Motor neuron (in vitro differentiated cells): ENCODE measurements at regions not wholly inside any gene's neighbourhood (a gene's known extent, or its start where the extent isn't known, plus 50 kb on each side); places are given as distances from the start of the nearest gene placed in this dataset.

Experiments
- ATAC-seq, 8 experiments: fragments of 200-7000 bp; cut with Tn5 transposase; replicated peaks in 6 of 8; 2 replicates each; pipeline ENCODE4 v1.8.0; 2021; ENCODE audit warnings: mild to moderate bottlenecking in 8 of 8, moderate library complexity in 8 of 8
- H3K27ac ChIP-seq, 2 donors: fragments of 250-450 bp; sonication (Bioruptor Pico); 2 replicates each; pipeline ENCODE4 v1.9.0; 2021; ENCODE audit warnings: antibody characterized with exemption in 2 of 2, mild to moderate bottlenecking in 2 of 2, moderate library complexity in 1 of 2
- H3K4me1 ChIP-seq, 2 donors: fragments of 250-450 bp; sonication (Bioruptor Pico); replicated peaks in 1 of 2; 2 replicates each; pipeline ENCODE4 v1.6.1; 2021; ENCODE audit warnings: antibody characterized with exemption in 2 of 2, mild to moderate bottlenecking in 2 of 2, moderate library complexity in 1 of 2
- H3K4me3 ChIP-seq, 5 donors: fragments of 250-450 bp; sonication (Bioruptor Pico); 2 replicates each; pipeline ENCODE4 v1.9.0; 2021; ENCODE audit warnings: antibody characterized with exemption in 5 of 5, mild to moderate bottlenecking in 5 of 5, moderate library complexity in 4 of 5
- WGBS, 10 experiments: fragments of 450-650 bp; shearing (Covaris generic); methylation state at CpG; one replicate each; pipeline ENCODE4 v1.0.0; 2022; 5-methylcytosine and 5-hydroxymethylcytosine counted together
- in situ Hi-C, 9 experiments: fragments of 400-800 bp; cut with MboI; loops; one replicate each; pipeline ENCODE4 v1.15.0; 2021; ENCODE audit warnings: low sequenced_read_pairs in 9 of 9, low pct_unique_long_range_greater_than_20kb in 2 of 9; ENCODE audit not compliant: unreplicated experiment in 9 of 9

DNA sequence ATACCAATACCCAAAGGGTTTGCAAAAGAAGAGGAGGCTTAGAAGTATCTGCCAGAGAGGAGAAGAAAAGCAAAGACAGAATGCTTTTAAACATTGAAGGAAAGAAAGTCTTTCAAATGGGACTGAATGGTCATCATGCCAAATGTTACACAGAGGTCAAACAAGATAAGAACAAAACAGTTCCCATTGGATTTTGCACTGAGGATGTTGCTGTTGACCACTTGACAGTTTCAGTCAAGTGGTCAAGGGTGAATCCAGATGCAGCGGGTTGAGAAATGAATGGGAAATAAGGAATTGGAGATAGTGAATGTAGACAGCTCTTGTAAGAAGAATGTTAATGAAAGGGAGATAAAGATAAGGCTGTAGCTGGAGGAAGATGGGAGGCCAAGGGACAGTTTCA, 64.8 kb upstream of the FGG start:
- H3K4me1 ChIP-seq = no peaks in the 10 kb centered on the region
- no peak for ATAC-seq
- in situ Hi-C loops = no loop called here
- no peak overlapping the region for H3K27ac ChIP-seq
- H3K4me3 ChIP-seq = no peak overlapping the region
- 40 to 100% (median 92%) methylated on average over 1 of the region's 1 CpG; no CpG with 5 or more reads in 1 of the 10 experiments for WGBS, 10 experiments

DNA sequence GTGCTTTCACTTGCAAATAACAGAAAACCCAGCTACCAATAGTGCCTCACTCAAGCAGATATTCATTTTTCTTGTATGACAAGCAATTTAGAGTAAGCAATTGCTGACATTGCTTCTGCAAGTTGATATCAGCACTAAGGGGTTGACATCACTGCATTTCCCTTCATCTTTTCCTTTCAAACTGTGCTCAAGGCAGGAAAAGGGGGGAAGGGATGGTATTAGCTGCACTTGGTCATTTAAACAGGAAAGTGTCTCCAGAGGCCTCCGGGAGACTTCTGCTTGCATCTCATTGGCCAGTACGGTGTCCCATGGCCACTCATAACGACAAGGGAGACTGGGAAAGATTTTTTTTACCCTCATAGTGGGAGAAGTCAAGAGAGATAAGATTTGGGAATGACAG, 65.5 kb upstream of the FGG start:
- peak in 4 of 8 experiments; percentile 30 to 88 (median 68) for ATAC-seq
- Histone ChIP-seq H3K4me3 (no peak overlapping the region), H3K4me1 (no peaks in the 10 kb centered on the region), H3K27ac (no peak overlapping the region)
- in situ Hi-C loops = no loop called here
- 3 to 97% (median 50%) methylated on average over 1 to 3 of the region's 3 CpGs; no CpG with 5 or more reads in 5 of the 10 experiments for WGBS, 10 experiments

DNA sequence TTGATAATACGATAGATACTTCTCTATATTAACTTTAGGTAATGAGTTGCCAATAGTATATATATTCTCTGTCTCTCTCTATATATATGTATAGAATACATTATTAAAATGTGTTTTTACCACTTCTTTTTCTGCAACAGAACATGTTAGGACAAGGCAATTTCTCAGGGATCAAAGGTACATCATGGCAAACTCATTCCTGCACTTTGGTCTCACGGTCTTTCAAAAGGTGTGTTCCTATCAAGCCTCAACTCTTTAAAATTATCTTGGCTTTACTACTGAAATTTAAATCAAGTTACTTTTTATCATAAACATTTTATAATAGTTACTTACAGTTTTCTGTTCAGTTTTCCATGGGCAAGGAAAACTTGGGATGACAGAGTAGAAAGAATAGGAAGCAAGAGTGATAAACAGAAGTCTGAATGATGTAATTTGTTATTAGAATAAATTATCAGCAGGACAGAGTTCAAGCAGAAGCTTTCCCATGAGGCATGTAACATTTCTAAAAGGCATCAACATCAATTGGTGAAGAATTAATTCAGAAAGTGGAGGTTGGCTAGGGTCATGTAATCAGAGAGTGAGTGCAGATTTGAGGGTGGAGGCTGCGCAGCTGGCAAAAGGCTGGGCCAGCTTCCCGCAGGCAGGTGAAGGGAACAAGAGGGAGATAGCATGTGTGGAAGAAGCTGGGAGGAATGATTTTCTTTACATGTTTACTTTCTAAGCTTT, 59.7 kb upstream of the LRAT start:
- in situ Hi-C loops = no loop called here
- WGBS, 10 experiments = 40 to 100% (median 83%) methylated on average over 2 to 4 of the region's 4 CpGs
- ATAC-seq = peak in 3 of 8 experiments; percentile 14 to 37 (median 21)
- no peak overlapping the region for H3K4me3 ChIP-seq
- no peak overlapping the region for H3K27ac ChIP-seq
- peaks cover 0 to 6% of the 10 kb centered on the region in 2 donors for H3K4me1 ChIP-seq

DNA sequence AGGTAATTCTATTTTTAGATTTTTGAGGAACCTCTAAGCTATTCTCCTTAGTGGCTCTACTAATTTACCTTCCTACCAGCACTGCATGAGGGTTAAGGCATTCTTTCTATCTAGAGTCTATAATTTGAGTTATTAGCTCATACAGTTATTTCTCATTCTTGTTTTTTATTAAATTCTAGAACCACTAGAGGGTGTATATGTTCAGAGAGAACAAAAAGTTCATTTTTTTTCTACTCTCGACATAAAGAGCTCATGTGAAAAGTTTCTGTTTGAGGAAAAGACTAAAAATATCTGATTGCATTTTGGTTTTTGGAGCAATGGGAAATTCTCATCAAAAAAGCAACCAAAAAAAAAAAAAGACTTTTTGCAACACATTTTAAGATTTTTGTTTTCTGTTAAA, 57.0 kb upstream of the LRAT start:
- in situ Hi-C loops = no loop called here
- Histone ChIP-seq H3K27ac (no peak overlapping the region), H3K4me3 (no peak overlapping the region), H3K4me1 (peaks cover 3 to 12% of the 10 kb centered on the region in 2 donors)
- 0 to 100% (median 60%) methylated on average over 1 of the region's 1 CpG for WGBS, 10 experiments
- no peak for ATAC-seq

DNA sequence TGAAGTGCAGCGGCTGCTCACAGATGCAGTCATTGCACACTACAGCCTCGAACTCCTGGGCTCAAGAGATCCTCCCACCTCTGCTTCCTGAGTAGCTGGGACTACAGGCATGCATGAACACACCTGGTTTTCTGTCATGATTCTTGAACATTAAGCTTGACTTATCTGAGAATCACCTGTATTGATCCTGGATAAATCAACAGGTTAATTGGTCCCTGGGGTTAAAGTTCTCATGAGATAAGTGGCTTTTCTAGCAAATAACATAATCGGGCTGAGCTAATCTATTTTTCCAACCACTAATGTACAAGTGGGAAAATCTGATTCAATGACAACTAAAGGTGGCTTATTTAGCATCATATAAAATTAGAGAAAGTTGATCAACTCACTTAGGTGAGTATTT, 56.0 kb upstream of the LRAT start:
- Histone ChIP-seq H3K27ac (no peak overlapping the region), H3K4me1 (peaks cover 3 to 12% of the 10 kb centered on the region in 2 donors), H3K4me3 (no peak overlapping the region)
- ATAC-seq = no peak
- WGBS, 10 experiments = 0 to 100% (median 45%) methylated on average over 1 to 3 of the region's 3 CpGs; no CpG with 5 or more reads in 2 of the 10 experiments
- in situ Hi-C loops = no loop called here

DNA sequence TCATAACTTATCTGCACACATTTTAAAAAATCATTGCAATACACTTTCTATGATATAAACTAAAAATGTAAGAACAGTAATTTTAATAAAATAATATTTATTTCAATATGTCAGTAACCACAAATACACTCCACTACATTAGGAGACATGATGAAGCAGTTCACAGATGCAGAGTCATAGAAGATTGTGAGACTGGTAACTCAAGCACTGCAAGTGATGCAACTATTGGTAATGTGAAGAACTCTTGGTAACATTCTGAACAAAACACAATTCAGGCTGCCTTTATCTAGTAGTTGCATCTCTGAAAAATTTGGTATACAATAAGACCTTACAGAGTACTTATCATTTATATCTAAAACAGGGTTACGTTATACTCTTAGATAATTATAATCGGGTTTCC, 52.6 kb upstream of the LRAT start:
- in situ Hi-C loops = no loop called here
- peaks cover 3 to 5% of the 10 kb centered on the region in 2 donors for H3K4me1 ChIP-seq
- 33 to 93% (median 67%) methylated on average over 2 of the region's 2 CpGs; no CpG with 5 or more reads in 6 of the 10 experiments for WGBS, 10 experiments
- H3K27ac ChIP-seq = no peak overlapping the region
- no peak overlapping the region for H3K4me3 ChIP-seq
- peak in 3 of 8 experiments; percentile 26 to 66 (median 33) for ATAC-seq

DNA sequence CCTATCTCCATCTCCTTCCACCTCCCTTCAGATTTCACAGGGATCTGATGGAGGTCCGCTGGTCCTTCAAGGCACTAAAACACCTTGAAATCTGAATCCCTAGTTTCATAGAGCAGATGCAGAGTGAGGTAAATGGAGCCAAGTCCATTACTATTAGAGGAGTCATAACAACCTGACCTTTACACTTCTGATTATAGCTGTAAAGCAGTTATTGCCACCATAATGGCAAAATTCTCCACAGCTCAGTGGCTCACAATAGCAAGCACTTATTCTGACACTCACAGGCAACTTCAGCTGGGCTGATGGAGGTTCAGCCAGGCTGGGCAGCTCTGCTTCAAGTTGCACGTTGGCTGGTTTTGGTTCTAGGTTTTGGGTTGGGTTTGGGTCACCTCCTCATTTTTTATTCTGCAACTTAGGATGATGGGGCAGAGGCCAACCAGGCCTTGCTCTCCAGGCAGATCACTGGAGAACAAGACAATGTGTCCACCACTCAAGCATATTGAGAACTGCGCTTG, 51.4 kb upstream of the LRAT start:
- in situ Hi-C loops = no loop called here
- Histone ChIP-seq H3K4me3 (no peak overlapping the region), H3K4me1 (peaks cover 3 to 5% of the 10 kb centered on the region in 2 donors), H3K27ac (no peak overlapping the region)
- no peak for ATAC-seq
- 22 to 100% (median 78%) methylated on average over 1 to 2 of the region's 3 CpGs; no CpG with 5 or more reads in 2 of the 10 experiments for WGBS, 10 experiments
